ELF-1 (cell line): ENCODE measurements at regions not wholly inside any gene's neighbourhood (a gene's known extent, or its start where the extent isn't known, plus 50 kb on each side); places are given as distances from the start of the nearest gene placed in this dataset.

Source experiments
- DNase-seq: peaks from one replicate; pipeline ENCODE4 v3.0.0-alpha.2; 2016; ENCODE audit warnings: low read depth, low spot score

DNA sequence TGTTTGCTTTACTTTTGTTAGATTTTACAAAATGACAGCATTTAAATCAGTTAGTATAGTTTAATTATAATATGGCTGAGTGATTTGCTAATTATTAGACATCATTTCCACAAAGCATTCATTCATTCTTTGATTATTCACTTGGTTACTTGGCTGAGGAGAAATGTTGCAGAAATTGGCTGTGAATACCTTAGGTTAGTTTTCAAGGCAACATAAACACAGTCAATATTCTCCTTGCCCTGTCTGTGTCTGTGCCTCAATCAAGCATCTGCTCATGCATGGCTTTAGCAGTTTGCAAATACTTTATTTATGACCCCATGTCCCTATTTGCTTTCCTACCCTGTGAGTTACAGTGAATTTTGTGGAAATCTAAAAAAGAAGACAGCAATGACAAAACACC lies 718.3 kb downstream of the EPM2A start:
- no peak for DNase-seq

- DNase-seq, result no peak
Measured at GRCh38 chr6:145017516-145017915, 717.8 kb downstream of the EPM2A start.

DNA sequence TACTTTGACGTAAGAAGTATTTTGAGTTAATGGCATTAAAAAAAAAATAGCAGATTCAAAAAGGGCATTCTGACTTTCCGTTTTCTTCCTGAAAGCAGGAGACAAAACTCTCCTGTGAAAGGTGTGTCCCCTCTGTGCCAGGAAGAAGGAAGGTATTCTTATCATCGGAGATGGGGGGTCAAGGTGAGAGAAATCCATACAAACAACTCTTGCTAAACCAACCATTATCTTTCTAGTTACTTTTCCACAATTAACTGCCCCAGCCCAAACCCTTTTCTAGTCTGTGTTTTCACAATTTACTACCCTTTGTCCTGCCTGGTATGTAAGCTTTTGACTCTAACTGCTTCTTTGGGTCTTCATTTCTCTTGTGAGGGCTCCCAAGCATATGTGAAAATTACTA lies 717.3 kb downstream of the EPM2A start:
- no peak for DNase-seq

DNA sequence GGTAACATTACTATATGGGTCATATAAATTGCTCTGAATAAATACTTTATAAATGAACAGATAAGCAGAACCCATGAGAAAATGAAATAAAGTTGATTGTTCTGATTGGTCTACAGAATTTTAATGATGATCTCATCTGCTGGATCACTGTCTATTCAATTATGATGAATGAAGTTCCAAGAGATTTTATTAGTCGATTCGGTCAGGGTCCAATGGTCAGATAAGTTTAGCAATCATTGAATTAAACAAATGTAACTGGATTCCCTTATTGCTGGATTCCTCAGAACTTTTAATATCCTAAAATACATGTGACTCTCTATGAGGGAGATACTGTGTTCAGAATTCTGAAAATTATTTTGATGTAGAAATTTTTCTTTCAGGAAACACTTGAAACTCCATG lies 715.2 kb downstream of the EPM2A start:
- no peak for DNase-seq

- DNase-seq, result no peak
Measured at GRCh38 chr6:145020543-145020942, 714.8 kb downstream of the EPM2A start.

GRCh38 chr6:145022199-145022796 lies 713.0 kb downstream of the EPM2A start:
- no peak for DNase-seq

DNA sequence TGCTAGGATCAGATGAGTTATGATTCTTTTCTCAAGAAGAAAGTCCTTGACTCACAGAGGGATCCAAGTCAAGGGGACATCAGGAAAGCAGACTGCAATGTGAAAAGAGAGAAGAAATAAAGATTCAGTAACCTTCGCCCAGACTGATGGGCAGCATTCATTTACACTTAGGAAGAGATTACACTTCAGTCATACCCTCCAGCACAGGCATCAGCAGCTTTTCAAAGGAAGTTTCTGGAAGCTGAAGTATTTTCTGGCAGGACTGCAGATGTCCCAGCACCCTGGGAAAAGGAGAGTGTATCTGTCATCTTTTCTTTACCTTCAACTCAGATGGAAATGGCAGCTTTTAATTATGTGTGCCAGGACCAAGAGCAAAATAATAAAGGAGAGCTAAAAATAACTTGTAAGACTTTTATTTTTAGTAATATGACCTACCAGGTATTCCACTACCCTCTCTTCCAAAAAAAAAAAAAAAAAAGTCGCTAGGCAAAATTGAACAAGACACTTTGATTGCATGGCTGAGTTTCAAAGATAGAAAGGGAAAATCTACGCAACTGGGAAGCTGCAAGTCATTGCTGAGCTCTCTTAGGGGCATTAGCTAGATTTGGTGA lies 712.1 kb downstream of the EPM2A start:
- DNase-seq, result no peak

- DNase-seq, result no peak
Measured at GRCh38 chr6:145025488-145025887, 709.8 kb downstream of the EPM2A start.

- DNase-seq, result no peak
Measured at GRCh38 chr6:145026267-145026679, 709.0 kb downstream of the EPM2A start.

- DNase-seq, result no peak
Measured at GRCh38 chr6:145028144-145028818, 707.0 kb downstream of the EPM2A start.

GRCh38 chr6:145031001-145031400 lies 704.3 kb downstream of the EPM2A start:
- no peak for DNase-seq

DNA sequence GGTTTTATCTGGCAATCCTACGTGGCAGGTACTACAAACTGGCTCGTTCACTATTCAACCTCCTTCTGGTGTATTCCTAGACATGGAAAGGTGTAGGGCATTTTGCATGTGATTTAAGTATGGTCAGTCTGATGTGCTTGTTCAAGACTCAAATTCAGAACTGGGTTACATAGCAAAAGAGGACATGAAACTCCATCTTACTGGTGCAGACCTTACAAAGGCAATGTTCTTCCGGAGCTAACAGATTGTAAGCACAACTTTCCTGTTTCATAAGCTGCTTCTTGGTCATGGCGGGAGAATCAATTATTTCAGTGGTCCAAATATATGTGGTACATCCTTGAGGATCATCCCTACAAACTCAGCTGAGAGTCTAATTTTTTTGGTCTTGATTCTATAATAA lies 703.4 kb downstream of the EPM2A start:
- no peak for DNase-seq

- no peak for DNase-seq
Measured at GRCh38 chr6:145032562-145033145, 702.7 kb downstream of the EPM2A start.

DNA sequence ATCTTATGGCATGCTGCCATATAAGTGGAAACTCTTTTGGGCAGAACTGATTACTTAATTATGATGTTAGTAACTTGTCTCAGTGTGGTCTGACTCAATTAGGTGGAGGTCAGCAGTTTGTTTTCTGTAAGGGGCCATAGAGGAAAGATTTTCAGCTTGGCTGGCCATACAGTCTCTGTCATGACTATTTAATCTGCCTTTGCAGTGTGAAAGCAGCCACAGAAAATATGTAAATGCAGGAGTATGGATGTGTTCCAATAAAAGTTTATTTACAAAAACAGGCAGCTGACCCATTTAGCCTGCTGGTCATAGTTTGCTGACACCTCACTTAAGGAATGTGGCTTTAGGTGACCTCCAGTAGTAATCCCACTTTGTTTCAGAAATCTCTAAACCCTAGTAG lies 700.7 kb downstream of the EPM2A start:
- DNase-seq, result no peak

GRCh38 chr6:145036236-145036635 lies 699.1 kb downstream of the EPM2A start:
- DNase-seq, result no peak

DNA sequence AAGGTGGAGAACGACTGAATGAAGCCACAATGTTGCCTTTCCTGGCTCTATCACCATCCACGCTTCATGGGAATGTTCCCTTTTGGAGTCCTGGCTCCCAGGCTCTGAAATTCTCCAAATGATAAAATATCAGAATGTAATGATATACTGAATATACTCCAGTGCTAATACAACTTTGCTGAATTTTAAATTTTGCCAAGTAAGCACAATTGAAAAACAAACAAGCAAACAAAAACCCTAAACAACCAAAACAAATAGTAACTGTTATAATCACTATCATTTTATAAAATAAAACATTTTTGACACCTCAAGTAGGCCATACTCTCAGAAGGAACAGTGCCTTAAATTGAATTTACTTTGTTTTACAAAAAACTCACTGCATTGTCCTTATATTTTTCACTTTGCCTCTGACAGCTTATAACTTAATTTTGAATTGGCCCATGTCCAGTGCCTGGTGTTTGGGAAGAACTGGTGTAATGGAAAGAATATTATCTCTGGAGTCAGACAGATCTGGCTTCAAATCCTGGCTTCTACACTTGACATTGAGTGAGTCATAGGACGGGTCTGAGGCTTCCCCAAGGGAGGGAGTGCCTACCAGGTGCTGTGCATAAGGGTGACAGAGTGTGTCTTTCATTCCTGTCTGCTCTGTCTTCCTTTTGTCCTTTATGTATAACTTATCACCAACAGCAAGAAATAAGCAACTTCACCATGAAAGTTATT lies 698.3 kb downstream of the EPM2A start:
- DNase-seq, result no peak

DNA sequence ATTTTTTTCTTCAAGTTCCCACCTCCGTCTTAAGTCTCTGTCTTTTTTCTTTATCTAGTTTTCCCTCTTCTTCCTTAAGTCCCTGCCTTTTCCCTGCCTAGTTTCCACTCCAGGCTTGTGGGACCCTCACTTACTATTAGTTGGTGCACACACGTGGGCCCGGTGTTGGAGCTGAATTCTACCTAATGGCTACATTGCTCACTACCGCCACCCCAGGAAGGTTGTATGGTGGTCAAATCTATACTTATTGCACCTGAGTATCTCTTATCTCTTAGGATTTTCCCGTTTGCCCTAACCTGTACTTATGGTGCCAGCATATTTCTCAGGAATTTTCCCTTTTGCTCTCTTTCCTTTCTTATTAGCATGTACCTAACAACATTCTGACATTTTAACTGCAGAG lies 692.8 kb downstream of the EPM2A start:
- no peak for DNase-seq

GRCh38 chr6:145043926-145044500 lies 691.3 kb downstream of the EPM2A start:
- no peak for DNase-seq

DNA sequence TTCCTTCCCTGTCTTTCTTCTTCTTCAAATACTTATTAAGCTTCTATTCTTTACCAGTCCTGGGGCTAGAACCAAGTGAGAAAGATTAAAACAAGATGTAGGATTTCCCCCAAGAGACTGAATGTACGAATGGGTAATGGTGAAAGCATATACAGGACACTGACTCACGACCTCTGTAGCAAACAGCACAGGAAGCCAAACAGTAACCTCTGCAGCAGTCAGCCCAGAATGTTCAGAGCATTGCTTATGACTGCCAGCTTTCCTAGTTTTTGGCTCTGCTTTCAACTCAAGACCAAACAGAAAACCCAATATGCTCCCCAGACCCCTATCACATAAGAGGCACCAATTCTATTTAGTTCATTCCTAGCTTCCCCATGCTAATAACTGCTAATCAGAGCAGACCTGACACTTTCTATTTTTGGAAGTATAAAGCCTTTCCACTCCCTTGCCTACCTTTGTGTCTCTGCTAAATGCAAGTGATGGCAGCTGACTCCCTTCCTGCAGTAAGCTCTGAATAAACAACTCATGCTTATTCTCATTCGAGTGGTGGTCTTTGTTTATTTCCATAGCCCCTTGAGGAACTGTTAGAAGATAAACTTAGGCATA lies 690.6 kb downstream of the EPM2A start:
- no peak for DNase-seq

DNA sequence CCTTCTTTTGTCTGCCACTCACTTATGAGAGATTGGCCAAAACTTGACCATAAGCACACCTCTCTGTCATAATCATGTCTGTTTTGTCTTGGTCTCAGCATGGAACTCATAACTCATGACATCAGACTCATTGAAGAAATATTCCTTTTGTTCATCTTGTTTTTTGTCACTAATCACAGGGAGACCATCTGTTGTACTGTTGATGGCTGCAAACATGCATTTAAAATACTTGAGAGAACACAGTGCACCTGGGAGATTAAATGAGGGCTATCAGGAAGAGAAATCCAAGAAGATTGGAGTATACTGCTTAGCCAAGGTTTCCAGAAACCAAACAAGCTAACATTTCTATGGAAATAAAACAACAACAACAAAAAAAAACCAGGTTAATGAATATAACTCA lies 689.7 kb downstream of the EPM2A start:
- DNase-seq, result no peak

DNA sequence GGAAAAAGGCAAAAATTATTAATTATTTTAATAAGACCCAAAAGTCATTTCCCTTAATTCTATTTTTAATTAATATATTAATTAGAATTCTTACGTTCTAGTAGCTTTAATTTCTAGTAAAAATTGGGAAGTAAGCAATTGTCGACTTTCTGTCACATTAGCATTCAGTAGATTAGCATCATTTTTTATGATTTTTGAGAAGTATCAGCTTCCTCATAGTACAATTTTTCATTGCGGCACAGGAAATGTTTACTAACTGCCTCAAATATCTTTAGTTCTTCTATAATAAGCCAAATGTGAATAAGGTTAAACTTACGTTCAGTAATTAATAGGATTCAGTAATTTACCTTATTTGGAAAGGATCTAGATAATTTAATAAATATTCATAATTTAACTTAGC lies 687.4 kb downstream of the EPM2A start:
- no peak for DNase-seq

DNA sequence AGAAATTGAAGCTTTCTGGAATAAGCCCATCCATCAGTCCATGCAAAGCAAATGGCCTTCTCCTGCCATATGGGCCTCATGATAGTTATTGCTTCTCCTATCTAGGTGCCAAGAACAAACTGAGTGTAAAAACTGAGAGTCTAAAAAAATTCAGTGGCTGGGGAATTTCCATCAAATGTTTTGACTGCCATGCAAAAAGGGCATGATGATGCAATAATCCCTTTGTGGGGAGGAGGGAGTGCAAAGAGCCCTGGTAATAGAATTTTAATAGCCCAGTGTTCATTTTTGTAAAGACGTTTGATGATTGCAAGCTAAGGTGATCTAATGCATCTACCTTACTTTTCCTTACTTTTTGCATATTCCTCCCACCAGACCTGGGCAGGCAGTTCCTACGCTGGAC lies 683.7 kb downstream of the EPM2A start:
- DNase-seq, result no peak
